DMS79 treated with DMSO at 0.1 percent for 48 hours (cell line): ENCODE measurements at regions not wholly inside any gene's neighbourhood (a gene's known extent, or its start where the extent isn't known, plus 50 kb on each side); places are given as distances from the start of the nearest gene placed in this dataset.

Experiments
- DNase-seq: peaks from one replicate; lab custom pipeline; 2025; lab: John Stamatoyannopoulos, UW

- no peak for DNase-seq
Measured at GRCh38 chr2:224325941-224326340, 76.0 kb downstream of the FAM124B start.

- no peak for DNase-seq
Measured at GRCh38 chr2:224324604-224325003, 77.3 kb downstream of the FAM124B start.

- no peak for DNase-seq
Measured at GRCh38 chr2:224320660-224321059, 81.2 kb downstream of the FAM124B start.

GRCh38 chr2:224319750-224320149 is 82.2 kb downstream of the FAM124B start:
- no peak for DNase-seq

GRCh38 chr2:224312741-224313140 is 89.2 kb downstream of the FAM124B start:
- no peak for DNase-seq

- DNase-seq, result no peak
Measured at GRCh38 chr2:224310943-224311625, 90.8 kb downstream of the FAM124B start.

GRCh38 chr2:224309176-224309575 is 92.7 kb downstream of the FAM124B start:
- DNase-seq, result no peak

- no peak for DNase-seq
Measured at GRCh38 chr2:224308272-224308911, 93.5 kb downstream of the FAM124B start.

- no peak for DNase-seq
Measured at GRCh38 chr2:224302952-224303351, 99.0 kb downstream of the FAM124B start.

GRCh38 chr2:224293976-224294375 is 107.9 kb downstream of the FAM124B start:
- DNase-seq, result no peak

- DNase-seq, result no peak
Measured at GRCh38 chr2:224287531-224287930, 114.4 kb downstream of the FAM124B start.

GRCh38 chr2:224286923-224287322 is 115.0 kb downstream of the FAM124B start:
- DNase-seq, result no peak

GRCh38 chr2:224284134-224284946 is 117.6 kb downstream of the FAM124B start:
- peak; percentile 25 for DNase-seq

- DNase-seq, result no peak
Measured at GRCh38 chr2:224283466-224283965, 118.4 kb downstream of the FAM124B start.

- no peak for DNase-seq
Measured at GRCh38 chr2:224281374-224281773, 120.5 kb downstream of the FAM124B start.

GRCh38 chr2:224278531-224278930 is 123.4 kb downstream of the FAM124B start:
- no peak for DNase-seq

- DNase-seq, result no peak
Measured at GRCh38 chr2:224276251-224276650, 125.7 kb downstream of the FAM124B start.

- DNase-seq, result no peak
Measured at GRCh38 chr2:224272237-224272910, 129.5 kb downstream of the FAM124B start.

GRCh38 chr2:224271617-224272236 is 130.2 kb downstream of the FAM124B start:
- DNase-seq, result no peak

GRCh38 chr2:224268441-224268840 is 133.5 kb downstream of the FAM124B start:
- no peak for DNase-seq

- DNase-seq, result no peak
Measured at GRCh38 chr2:224264259-224264658, 137.6 kb downstream of the FAM124B start.

- no peak for DNase-seq
Measured at GRCh38 chr2:224263571-224264043, 138.3 kb downstream of the FAM124B start.
